WTC11 (cell line): ENCODE measurements at regions not wholly inside any gene's neighbourhood (a gene's known extent, or its start where the extent isn't known, plus 50 kb on each side); places are given as distances from the start of the nearest gene placed in this dataset.

Experiments used
- MAX ChIP-seq: sonication (generic); formaldehyde crosslinking; IDR thresholded peaks from 2 replicates; pipeline ENCODE4 v1.8.0; 2022; ENCODE audit warnings: mild to moderate bottlenecking, missing genetic modification reagents
- NR1H2 ChIP-seq: sonication (generic); formaldehyde crosslinking; IDR thresholded peaks from 2 replicates; pipeline ENCODE4 v1.9.0; 2021; ENCODE audit warnings: mild to moderate bottlenecking, moderate library complexity, missing genetic modification reagents
- RORB ChIP-seq: fragments of 250-450 bp; sonication (Bioruptor Pico); IDR thresholded peaks from 2 replicates; pipeline ENCODE4 v1.9.0; 2021; ENCODE audit warnings: mild to moderate bottlenecking
- TEAD1 ChIP-seq: sonication (generic); formaldehyde crosslinking; IDR thresholded peaks from 2 replicates; pipeline ENCODE4 v1.8.0; 2022; ENCODE audit warnings: mild to moderate bottlenecking, missing genetic modification reagents
- USF1 ChIP-seq: sonication (generic); formaldehyde crosslinking; IDR thresholded peaks from 2 replicates; pipeline ENCODE4 v1.8.0; 2022; ENCODE audit warnings: mild to moderate bottlenecking, missing genetic modification reagents
- ZNF232 ChIP-seq: sonication (generic); formaldehyde crosslinking; IDR thresholded peaks from 2 replicates; pipeline ENCODE4 v1.8.0; 2022; ENCODE audit warnings: mild to moderate bottlenecking, missing genetic modification reagents
- ZNF263 ChIP-seq: sonication (generic); formaldehyde crosslinking; IDR thresholded peaks from 2 replicates; pipeline ENCODE4 v1.8.1; 2022; ENCODE audit warnings: low read depth, mild to moderate bottlenecking, moderate library complexity, missing genetic modification reagents
- TF ChIP-seq, protein P1 (sequence below): sonication (generic); formaldehyde crosslinking; IDR thresholded peaks from 2 replicates; pipeline ENCODE4 v1.8.1; 2022; ENCODE audit warnings: mild to moderate bottlenecking, moderate library complexity, missing genetic modification reagents
- TF ChIP-seq, protein P2 (sequence below): fragments of 200-600 bp; IDR thresholded peaks from 2 replicates; pipeline ENCODE4 v1.8.0; 2022; ENCODE audit warnings: antibody characterized with exemption
- TF ChIP-seq, protein P3 (sequence below): sonication (generic); formaldehyde crosslinking; IDR thresholded peaks from 2 replicates; pipeline ENCODE4 v1.8.1; 2022; ENCODE audit warnings: low read depth, mild to moderate bottlenecking, moderate library complexity, missing genetic modification reagents, borderline replicate concordance
- TF ChIP-seq, protein P4 (sequence below): sonication (generic); formaldehyde crosslinking; IDR thresholded peaks from 2 replicates; pipeline ENCODE4 v1.8.1; 2023; ENCODE audit warnings: mild to moderate bottlenecking, missing genetic modification reagents, moderate library complexity

DNA sequence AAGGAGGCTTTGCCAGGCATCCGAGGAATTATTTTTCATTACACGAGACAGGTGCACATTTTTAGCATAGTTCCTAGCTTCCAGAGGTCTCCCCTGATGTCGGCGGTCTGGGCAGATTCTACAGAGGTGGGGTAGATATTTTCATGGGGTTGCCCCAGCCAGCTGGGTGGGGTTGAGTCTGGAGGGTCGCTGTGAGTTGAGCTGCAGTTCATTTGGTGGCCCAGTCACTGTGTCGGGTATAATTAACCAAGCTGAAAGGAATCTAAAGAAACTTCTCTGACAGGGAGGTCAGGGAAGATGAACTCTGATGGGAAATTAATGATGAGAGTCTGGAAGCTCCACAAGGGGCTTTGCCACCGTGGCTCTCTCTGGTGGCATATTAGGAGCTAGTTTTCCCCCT, 233.7 kb upstream of the NAV2 start:
- TF ChIP-seq ZNF232 (CRISPR knock-in tag) = no peak
- TF ChIP-seq NR1H2 (CRISPR knock-in tag) = no peak
- TF ChIP-seq, protein P1, sequence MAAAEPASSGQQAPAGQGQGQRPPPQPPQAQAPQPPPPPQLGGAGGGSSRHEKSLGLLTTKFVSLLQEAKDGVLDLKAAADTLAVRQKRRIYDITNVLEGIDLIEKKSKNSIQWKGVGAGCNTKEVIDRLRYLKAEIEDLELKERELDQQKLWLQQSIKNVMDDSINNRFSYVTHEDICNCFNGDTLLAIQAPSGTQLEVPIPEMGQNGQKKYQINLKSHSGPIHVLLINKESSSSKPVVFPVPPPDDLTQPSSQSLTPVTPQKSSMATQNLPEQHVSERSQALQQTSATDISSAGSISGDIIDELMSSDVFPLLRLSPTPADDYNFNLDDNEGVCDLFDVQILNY (CRISPR knock-in tag) = no peak
- TF ChIP-seq RORB (CRISPR knock-in tag) = no peak
- TF ChIP-seq, protein P2, sequence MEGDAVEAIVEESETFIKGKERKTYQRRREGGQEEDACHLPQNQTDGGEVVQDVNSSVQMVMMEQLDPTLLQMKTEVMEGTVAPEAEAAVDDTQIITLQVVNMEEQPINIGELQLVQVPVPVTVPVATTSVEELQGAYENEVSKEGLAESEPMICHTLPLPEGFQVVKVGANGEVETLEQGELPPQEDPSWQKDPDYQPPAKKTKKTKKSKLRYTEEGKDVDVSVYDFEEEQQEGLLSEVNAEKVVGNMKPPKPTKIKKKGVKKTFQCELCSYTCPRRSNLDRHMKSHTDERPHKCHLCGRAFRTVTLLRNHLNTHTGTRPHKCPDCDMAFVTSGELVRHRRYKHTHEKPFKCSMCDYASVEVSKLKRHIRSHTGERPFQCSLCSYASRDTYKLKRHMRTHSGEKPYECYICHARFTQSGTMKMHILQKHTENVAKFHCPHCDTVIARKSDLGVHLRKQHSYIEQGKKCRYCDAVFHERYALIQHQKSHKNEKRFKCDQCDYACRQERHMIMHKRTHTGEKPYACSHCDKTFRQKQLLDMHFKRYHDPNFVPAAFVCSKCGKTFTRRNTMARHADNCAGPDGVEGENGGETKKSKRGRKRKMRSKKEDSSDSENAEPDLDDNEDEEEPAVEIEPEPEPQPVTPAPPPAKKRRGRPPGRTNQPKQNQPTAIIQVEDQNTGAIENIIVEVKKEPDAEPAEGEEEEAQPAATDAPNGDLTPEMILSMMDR = no peak
- no peak for TF ChIP-seq TEAD1 (CRISPR knock-in tag)
- no peak for TF ChIP-seq USF1 (CRISPR knock-in tag)
- no peak for TF ChIP-seq ZNF263
- TF ChIP-seq, protein P3, sequence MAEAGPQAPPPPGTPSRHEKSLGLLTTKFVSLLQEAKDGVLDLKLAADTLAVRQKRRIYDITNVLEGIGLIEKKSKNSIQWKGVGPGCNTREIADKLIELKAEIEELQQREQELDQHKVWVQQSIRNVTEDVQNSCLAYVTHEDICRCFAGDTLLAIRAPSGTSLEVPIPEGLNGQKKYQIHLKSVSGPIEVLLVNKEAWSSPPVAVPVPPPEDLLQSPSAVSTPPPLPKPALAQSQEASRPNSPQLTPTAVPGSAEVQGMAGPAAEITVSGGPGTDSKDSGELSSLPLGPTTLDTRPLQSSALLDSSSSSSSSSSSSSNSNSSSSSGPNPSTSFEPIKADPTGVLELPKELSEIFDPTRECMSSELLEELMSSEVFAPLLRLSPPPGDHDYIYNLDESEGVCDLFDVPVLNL = no peak
- TF ChIP-seq MAX (CRISPR knock-in tag) = no peak
- TF ChIP-seq, protein P4, sequence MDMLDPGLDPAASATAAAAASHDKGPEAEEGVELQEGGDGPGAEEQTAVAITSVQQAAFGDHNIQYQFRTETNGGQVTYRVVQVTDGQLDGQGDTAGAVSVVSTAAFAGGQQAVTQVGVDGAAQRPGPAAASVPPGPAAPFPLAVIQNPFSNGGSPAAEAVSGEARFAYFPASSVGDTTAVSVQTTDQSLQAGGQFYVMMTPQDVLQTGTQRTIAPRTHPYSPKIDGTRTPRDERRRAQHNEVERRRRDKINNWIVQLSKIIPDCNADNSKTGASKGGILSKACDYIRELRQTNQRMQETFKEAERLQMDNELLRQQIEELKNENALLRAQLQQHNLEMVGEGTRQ (CRISPR knock-in tag) = no peak
